ENCODE measurements at regions not wholly inside any gene's neighbourhood (a gene's known extent, or its start where the extent isn't known, plus 50 kb on each side); places are given as distances from the start of the nearest gene placed in this dataset.

GRCh38 chr10:33688506-33688905 lies 354.0 kb upstream of the NRP1 start:
- TF ChIP-seq SIN3A (IDR thresholded peaks at IDR 0.05; ENCODE audit: borderline replicate concordance, insufficient read depth, low read length): no peak

- TF ChIP-seq TAF1 (IDR thresholded peaks at IDR 0.05; ENCODE audit: borderline replicate concordance, insufficient read depth, low read length) (no peak), POLR2AphosphoS5 (IDR thresholded peaks at IDR 0.05; ENCODE audit: low read depth, low read length) (no peak), FOXP2 (optimal IDR thresholded peaks at IDR 0.05; ENCODE audit: borderline replicate concordance, extremely low read depth, extremely low read length, insufficient read depth) (no peak)
These were observed 349.7 kb upstream of the NRP1 start for GRCh38 chr10:33684211-33684611.

- TF ChIP-seq TAF1 (IDR thresholded peaks at IDR 0.05; ENCODE audit: borderline replicate concordance, insufficient read depth, low read length) (no peak), REST (IDR thresholded peaks at IDR 0.05; ENCODE audit: insufficient read depth in 1 of 2, low read depth in 2 of 2, low read length in 2 of 2) (no peak), SIN3A (IDR thresholded peaks at IDR 0.05; ENCODE audit: borderline replicate concordance, insufficient read depth, low read length) (no peak), FOXP2 (optimal IDR thresholded peaks at IDR 0.05; ENCODE audit: borderline replicate concordance, extremely low read depth, extremely low read length, insufficient read depth) (no peak), POLR2AphosphoS5 (IDR thresholded peaks at IDR 0.05; ENCODE audit: low read depth, low read length) (no peak)
These were observed 347.1 kb upstream of the NRP1 start for GRCh38 chr10:33681595-33681994.

GRCh38 chr10:33680036-33680435 lies 345.6 kb upstream of the NRP1 start:
- TF ChIP-seq SIN3A (IDR thresholded peaks at IDR 0.05; ENCODE audit: borderline replicate concordance, insufficient read depth, low read length): no peak
- TF ChIP-seq TAF1 (IDR thresholded peaks at IDR 0.05; ENCODE audit: borderline replicate concordance, insufficient read depth, low read length): no peak
- no peak for TF ChIP-seq POLR2AphosphoS5 (IDR thresholded peaks at IDR 0.05; ENCODE audit: low read depth, low read length)
- TF ChIP-seq REST (IDR thresholded peaks at IDR 0.05; ENCODE audit: insufficient read depth in 1 of 2, low read depth in 2 of 2, low read length in 2 of 2): no peak
- TF ChIP-seq FOXP2 (optimal IDR thresholded peaks at IDR 0.05; ENCODE audit: borderline replicate concordance, extremely low read depth, extremely low read length, insufficient read depth): no peak

- TF ChIP-seq TAF1 (IDR thresholded peaks at IDR 0.05; ENCODE audit: borderline replicate concordance, insufficient read depth, low read length) (no peak), FOXP2 (optimal IDR thresholded peaks at IDR 0.05; ENCODE audit: borderline replicate concordance, extremely low read depth, extremely low read length, insufficient read depth) (no peak), REST (IDR thresholded peaks at IDR 0.05; ENCODE audit: insufficient read depth in 1 of 2, low read depth in 2 of 2, low read length in 2 of 2) (no peak), POLR2AphosphoS5 (IDR thresholded peaks at IDR 0.05; ENCODE audit: low read depth, low read length) (no peak), SIN3A (IDR thresholded peaks at IDR 0.05; ENCODE audit: borderline replicate concordance, insufficient read depth, low read length) (no peak)
These were observed 342.3 kb upstream of the NRP1 start for GRCh38 chr10:33676606-33677339.

- no peak for TF ChIP-seq POLR2AphosphoS5 (IDR thresholded peaks at IDR 0.05; ENCODE audit: low read depth, low read length)
- no peak for TF ChIP-seq TAF1 (IDR thresholded peaks at IDR 0.05; ENCODE audit: borderline replicate concordance, insufficient read depth, low read length)
- TF ChIP-seq SIN3A (IDR thresholded peaks at IDR 0.05; ENCODE audit: borderline replicate concordance, insufficient read depth, low read length): no peak
- TF ChIP-seq REST (IDR thresholded peaks at IDR 0.05; ENCODE audit: insufficient read depth in 1 of 2, low read depth in 2 of 2, low read length in 2 of 2): no peak
- TF ChIP-seq FOXP2 (optimal IDR thresholded peaks at IDR 0.05; ENCODE audit: borderline replicate concordance, extremely low read depth, extremely low read length, insufficient read depth): no peak
These were observed 340.6 kb upstream of the NRP1 start for GRCh38 chr10:33674986-33675599.

Data from PFSK-1 (cell line).